Activated CD4-positive, alpha-beta T cell treated with anti-CD3 and anti-CD28 coated beads for 24 hours (primary cell): ENCODE measurements at regions not wholly inside any gene's neighbourhood (a gene's known extent, or its start where the extent isn't known, plus 50 kb on each side); places are given as distances from the start of the nearest gene placed in this dataset.

ENCODE experiments used
- DNase-seq, 2 donors: peaks; one replicate each; pipeline ENCODE4 v3.0.0-alpha.2; 2020; ENCODE audit warnings: low read depth in 2 of 2

- DNase-seq: no peak
Measured at GRCh38 chr1:37274938-37275631, 199.3 kb upstream of the ZC3H12A start.

GRCh38 chr1:37277366-37277765 is 197.0 kb upstream of the ZC3H12A start:
- DNase-seq: no peak

- no peak for DNase-seq
Measured at GRCh38 chr1:37281354-37281753, 193.0 kb upstream of the ZC3H12A start.

GRCh38 chr1:37282764-37283163 is 191.6 kb upstream of the ZC3H12A start:
- DNase-seq: no peak

- no peak for DNase-seq
Measured at GRCh38 chr1:37284053-37284452, 190.3 kb upstream of the ZC3H12A start.

- no peak for DNase-seq
Measured at GRCh38 chr1:37286881-37287280, 187.5 kb upstream of the ZC3H12A start.

GRCh38 chr1:37288900-37289299 is 185.5 kb upstream of the ZC3H12A start:
- no peak for DNase-seq

GRCh38 chr1:37290718-37291117 is 183.7 kb upstream of the ZC3H12A start:
- DNase-seq: no peak

- no peak for DNase-seq
Measured at GRCh38 chr1:37292789-37293188, 181.6 kb upstream of the ZC3H12A start.

- no peak for DNase-seq
Measured at GRCh38 chr1:37294096-37294495, 180.3 kb upstream of the ZC3H12A start.

GRCh38 chr1:37294529-37294928 is 179.9 kb upstream of the ZC3H12A start:
- DNase-seq: no peak

GRCh38 chr1:37298769-37299168 is 175.6 kb upstream of the ZC3H12A start:
- DNase-seq: no peak

GRCh38 chr1:37299216-37299615 is 175.2 kb upstream of the ZC3H12A start:
- DNase-seq: no peak

- DNase-seq: no peak
Measured at GRCh38 chr1:37303884-37304574, 170.4 kb upstream of the ZC3H12A start.

GRCh38 chr1:37305108-37305507 is 169.3 kb upstream of the ZC3H12A start:
- DNase-seq: no peak

- DNase-seq: no peak
Measured at GRCh38 chr1:37305841-37306240, 168.5 kb upstream of the ZC3H12A start.

- DNase-seq: no peak
Measured at GRCh38 chr1:37306461-37306860, 167.9 kb upstream of the ZC3H12A start.

- no peak for DNase-seq
Measured at GRCh38 chr1:37306871-37307270, 167.5 kb upstream of the ZC3H12A start.

GRCh38 chr1:37308031-37308960 is 166.1 kb upstream of the ZC3H12A start:
- no peak for DNase-seq

- no peak for DNase-seq
Measured at GRCh38 chr1:37309574-37309973, 164.8 kb upstream of the ZC3H12A start.

- no peak for DNase-seq
Measured at GRCh38 chr1:37310064-37310463, 164.3 kb upstream of the ZC3H12A start.

- DNase-seq: no peak
Measured at GRCh38 chr1:37315371-37315846, 159.0 kb upstream of the ZC3H12A start.
